Activated T-helper 1 cell treated with anti-CD3 and anti-CD28 coated beads, Interleukin-12 subunit alpha, Interleukin-12 subunit beta, Interleukin-2, Interleukin-4 antibody, amounts not matched to agents 30 ng/mL and 10 ng/mL and 1 ng/mL, durations not matched to agents 14 hours and 24 hours and 36 hours (primary cell): ENCODE measurements at regions not wholly inside any gene's neighbourhood (a gene's known extent, or its start where the extent isn't known, plus 50 kb on each side); places are given as distances from the start of the nearest gene placed in this dataset.
"Not testable (repeated sequence)": the region's sequence is repeated elsewhere in the genome, so short reads cannot be mapped to it uniquely, and the experiment has no call there.

Experiments
- DNase-seq: peaks from one replicate; pipeline ENCODE4 v3.0.0; 2021; ENCODE audit warnings: low spot score
- H3K27ac Mint-ChIP-seq: one replicate; pipeline ENCODE4 v1.8.0; 2021; ENCODE audit warnings: mild to moderate bottlenecking, mixed read lengths
- H3K27me3 Mint-ChIP-seq: one replicate; pipeline ENCODE4 v1.8.0; 2022; ENCODE audit warnings: mild to moderate bottlenecking, moderate library complexity, mixed read lengths; ENCODE audit not compliant: insufficient read depth
- H3K36me3 Mint-ChIP-seq: one replicate; pipeline ENCODE4 v1.8.0; 2021; ENCODE audit warnings: low read depth, mixed read lengths
- H3K4me1 Mint-ChIP-seq: one replicate; pipeline ENCODE4 v1.8.0; 2021; ENCODE audit warnings: low read depth, mixed read lengths
- H3K4me3 Mint-ChIP-seq: one replicate; pipeline ENCODE4 v1.8.0; 2021; ENCODE audit warnings: mild to moderate bottlenecking, moderate library complexity, mixed read lengths
- H3K9me3 Mint-ChIP-seq: one replicate; pipeline ENCODE4 v1.8.0; 2021; ENCODE audit warnings: mixed read lengths
- intact Hi-C: fragments of 100-400 bp; cut with micrococcal nuclease; formaldehyde crosslinking; loops from one replicate; pipeline ENCODE4 v1.15.1; 2024

DNA sequence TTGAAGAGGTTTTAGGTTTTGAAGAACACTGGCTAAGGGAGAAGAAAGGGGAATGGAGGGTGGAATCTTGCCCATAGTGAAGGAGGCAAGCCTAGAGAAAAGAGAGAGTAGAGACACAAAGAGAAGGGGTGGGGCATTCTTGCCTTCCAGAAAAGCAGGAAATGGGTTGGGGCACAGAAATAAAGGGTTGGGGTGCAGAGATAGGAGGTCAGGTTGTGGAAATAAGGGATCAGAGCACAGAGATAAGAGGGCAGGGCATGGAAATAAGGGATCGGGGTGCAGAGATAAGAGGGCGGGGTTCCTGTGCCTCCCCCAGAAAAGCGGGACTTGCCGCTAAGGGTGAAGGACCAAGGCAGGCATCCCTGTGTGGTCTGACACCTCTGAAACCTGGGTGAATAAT lies 69.9 kb downstream of the ALG1L2 start:
- H3K36me3 Mint-ChIP-seq, H3K27ac Mint-ChIP-seq, H3K4me1 Mint-ChIP-seq, H3K9me3 Mint-ChIP-seq, H3K4me3 Mint-ChIP-seq, DNase-seq, H3K27me3 Mint-ChIP-seq: not testable (repeated sequence)
- intact Hi-C loops: loop anchor here (10.0 kb wide), 1 partner anchor 383 kb away; no protein-coding TSS in a partner anchor

DNA sequence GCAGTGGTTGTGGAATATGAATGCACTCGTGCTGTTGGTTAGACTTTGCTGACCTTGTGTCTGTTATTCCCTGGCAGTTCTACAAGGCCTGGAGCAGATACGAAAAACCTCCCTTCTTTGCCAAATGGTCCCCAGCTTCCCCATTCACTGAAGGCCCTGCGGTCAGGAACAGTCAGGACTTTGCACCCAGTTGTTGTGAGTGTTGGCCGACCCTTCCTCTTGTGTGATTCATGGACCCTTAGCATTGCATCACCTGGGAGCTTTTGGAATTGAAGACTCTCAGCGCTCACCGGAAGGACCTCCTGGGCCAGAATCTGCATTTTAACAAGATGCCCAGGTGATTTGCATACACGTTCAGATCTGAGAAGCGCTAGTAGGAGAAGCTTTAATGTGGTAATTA lies 71.6 kb downstream of the ALG1L2 start:
- not testable (repeated sequence) for H3K27me3 Mint-ChIP-seq, H3K9me3 Mint-ChIP-seq, H3K36me3 Mint-ChIP-seq, H3K4me1 Mint-ChIP-seq, DNase-seq, H3K4me3 Mint-ChIP-seq, H3K27ac Mint-ChIP-seq
- intact Hi-C loops: loop anchor here (10.0 kb wide), 1 partner anchor 382 kb away; no protein-coding TSS in a partner anchor

DNA sequence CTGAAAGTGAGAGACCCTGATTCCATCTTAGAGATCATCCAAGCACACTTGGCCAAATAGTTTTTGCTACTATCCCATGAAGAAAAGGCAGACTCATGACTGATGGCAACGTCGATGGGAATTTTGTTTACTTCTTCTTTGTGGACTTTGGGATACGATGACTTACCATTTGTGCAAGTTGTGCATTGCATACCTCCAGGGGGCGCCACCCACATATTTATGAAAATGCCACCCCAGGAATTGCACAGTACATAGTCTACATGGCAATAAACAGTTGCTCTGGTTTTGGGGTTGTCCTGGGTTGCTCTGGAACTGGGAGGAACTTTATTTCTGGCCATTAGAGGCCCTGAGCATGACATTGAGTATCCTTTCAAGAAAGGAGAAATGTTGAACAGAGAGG lies 73.8 kb downstream of the ALG1L2 start:
- not testable (repeated sequence) for H3K27ac Mint-ChIP-seq, H3K9me3 Mint-ChIP-seq, H3K36me3 Mint-ChIP-seq, DNase-seq, H3K4me1 Mint-ChIP-seq, H3K27me3 Mint-ChIP-seq, H3K4me3 Mint-ChIP-seq
- intact Hi-C loops: loop anchor here (10.0 kb wide), 1 partner anchor 379 kb away; no protein-coding TSS in a partner anchor

DNA sequence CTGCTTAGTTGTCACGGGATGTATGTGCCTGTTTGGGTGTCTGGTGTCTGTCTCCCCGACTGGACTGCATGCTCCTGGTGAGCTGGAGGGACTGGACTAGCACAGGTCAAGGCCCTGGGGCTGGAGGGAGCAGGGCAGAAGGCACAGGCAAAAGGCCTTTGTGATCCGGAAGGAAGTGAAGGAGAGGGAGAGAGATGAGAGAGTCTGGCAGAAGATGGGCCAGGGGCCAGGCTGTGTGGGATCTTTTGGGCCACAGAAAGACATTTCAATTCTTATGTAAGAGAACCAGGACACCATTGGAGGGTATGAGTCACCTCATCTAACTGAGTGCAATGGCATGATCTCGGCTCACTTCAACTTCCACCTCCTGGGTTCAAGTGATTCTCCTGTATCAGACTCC lies 85.2 kb downstream of the ALG1L2 start:
- H3K36me3 Mint-ChIP-seq, H3K4me3 Mint-ChIP-seq, DNase-seq, H3K9me3 Mint-ChIP-seq, H3K27me3 Mint-ChIP-seq, H3K4me1 Mint-ChIP-seq, intact Hi-C loops, H3K27ac Mint-ChIP-seq: not testable (repeated sequence)

DNA sequence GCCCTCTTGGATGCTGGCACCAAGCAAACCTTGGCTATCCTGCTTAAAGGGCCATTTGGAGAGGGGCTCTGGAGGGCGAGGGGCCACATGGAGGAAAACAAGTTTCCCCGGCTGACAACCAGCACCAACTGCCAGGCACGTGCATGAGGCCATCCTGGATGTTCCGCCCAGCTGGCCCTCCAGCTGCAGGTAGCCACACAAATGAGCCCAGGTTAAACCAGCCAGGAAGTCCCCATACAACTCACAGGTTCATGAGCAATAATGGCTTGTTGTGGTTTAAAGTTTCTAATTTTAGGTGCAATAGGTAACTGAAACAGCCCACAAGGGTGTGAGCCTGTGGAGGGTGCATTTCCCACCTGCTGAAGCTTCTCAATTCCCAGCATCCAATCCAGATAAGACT lies 93.6 kb downstream of the ALG1L2 start:
- H3K9me3 Mint-ChIP-seq, H3K27me3 Mint-ChIP-seq, intact Hi-C loops, DNase-seq, H3K27ac Mint-ChIP-seq, H3K4me3 Mint-ChIP-seq, H3K36me3 Mint-ChIP-seq: not testable (repeated sequence)
- peaks cover 21% of the 10 kb centered on the region for H3K4me1 Mint-ChIP-seq

DNA sequence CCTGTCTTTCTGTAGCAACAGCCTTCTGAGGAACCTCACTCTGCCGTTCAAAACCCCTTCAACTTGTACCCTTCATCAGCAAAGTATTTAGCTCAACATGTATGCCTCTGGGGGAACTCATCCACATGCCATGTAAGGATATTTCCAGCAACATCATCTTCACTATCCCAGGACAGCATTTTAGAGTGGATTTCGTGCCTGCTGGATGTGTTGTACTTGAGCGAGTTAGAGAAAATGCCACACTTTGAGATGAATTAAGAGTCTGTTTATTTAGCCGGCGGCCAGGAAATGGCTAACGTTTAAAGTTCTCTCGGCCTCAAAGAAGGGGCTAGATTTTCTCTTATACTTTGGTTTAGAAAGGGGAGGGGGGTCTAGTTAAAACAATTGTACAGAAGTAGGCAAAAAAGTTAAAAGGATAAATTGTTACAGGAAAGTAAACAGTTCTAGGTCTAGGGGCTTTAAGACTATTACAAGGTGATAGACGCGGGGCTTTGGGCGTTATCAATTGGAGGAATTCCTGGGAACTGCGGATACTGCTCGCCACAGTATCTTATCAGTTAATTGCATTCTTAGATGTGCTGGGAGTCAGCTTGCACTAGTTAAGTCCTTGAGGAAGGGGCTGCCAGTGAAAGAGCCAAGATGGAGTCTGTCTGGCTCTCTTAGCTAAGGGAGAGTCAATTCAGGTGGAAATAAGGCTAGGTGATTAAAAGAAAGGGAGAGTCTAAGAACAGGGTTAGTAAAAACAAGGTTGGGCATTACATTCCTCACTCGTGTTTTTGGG lies 95.0 kb downstream of the ALG1L2 start:
- H3K27ac Mint-ChIP-seq, H3K4me3 Mint-ChIP-seq, H3K36me3 Mint-ChIP-seq, DNase-seq, H3K27me3 Mint-ChIP-seq, intact Hi-C loops, H3K9me3 Mint-ChIP-seq: not testable (repeated sequence)
- peaks cover 21% of the 10 kb centered on the region for H3K4me1 Mint-ChIP-seq

DNA sequence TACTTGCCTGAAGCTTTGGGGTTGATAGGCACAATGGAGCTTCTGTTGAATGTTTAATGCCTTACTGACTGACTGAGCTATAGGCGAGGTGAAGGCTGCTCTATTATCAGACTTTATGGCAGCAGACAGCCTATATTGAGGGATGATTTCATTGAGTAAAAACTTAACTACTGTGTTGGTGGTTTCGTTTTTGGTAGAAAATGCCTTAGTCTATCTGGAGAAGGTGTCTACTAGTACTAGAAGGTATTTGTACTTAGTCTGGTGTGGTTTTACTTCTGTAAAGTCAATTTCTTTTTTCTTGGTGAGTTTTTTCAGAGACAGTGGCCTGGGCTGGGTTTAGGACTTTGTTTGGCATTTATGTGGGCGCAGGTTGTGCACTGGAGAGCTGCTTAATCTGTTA lies 97.2 kb downstream of the ALG1L2 start:
- Mint-ChIP-seq H3K4me3 (peak overlapping the region; percentile 68), H3K4me1 (peaks cover 21% of the 10 kb centered on the region), H3K27ac (peak overlapping the region; percentile 68)
- DNase-seq, H3K9me3 Mint-ChIP-seq, intact Hi-C loops, H3K27me3 Mint-ChIP-seq, H3K36me3 Mint-ChIP-seq: not testable (repeated sequence)

DNA sequence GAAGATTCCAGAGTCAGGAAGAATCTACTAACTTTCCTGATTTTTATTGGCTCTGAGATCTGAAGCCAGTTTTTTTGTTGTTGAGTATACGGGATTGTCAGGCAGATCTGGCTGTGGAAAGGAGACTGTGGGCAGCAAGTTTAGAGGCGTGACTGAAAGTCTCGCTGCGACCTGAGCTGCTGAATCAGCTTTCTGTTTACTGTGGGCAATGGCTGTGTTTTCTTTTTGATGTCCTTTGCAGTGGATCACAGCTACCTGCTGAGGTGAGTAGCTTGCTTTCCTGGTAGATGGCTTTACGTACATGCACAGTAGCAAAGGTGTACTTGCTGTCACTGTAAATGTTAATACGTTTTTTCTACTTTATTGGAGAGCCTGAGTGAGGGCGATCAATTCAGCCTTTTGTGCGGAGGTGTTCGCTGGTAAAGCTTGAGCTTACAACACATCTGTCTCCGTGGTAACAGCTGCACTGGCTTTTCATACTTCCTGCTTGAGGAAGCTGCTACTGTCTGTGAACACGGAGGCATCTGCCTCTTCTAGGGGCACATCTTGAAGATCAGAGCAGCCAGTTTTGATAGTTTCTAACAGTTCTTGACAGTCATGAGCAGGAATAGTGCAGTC lies 97.8 kb downstream of the ALG1L2 start:
- H3K4me3 Mint-ChIP-seq: peak overlapping the region; percentile 68

DNA sequence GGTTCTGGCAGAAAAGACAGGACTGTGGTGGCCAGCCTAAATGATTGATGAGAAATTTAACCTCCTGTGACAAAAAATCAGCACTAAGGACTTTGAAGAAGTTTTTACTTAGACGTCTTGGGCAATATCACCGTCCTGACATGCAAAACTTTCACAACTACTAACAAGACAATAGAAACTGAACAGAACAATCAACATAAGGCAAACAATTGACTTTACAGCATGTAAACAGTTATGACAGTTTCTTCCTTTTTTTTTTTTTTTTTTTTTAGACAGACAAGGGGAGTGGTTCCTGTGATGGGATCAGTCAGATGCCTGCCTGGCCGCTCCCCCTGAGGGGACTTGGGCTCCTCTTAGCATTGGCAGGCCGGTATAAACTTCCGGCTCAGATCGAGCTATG lies 100.8 kb downstream of the ALG1L2 start:
- H3K36me3 Mint-ChIP-seq, H3K27ac Mint-ChIP-seq, H3K4me3 Mint-ChIP-seq, H3K9me3 Mint-ChIP-seq, DNase-seq, H3K27me3 Mint-ChIP-seq, intact Hi-C loops: not testable (repeated sequence)
- peaks cover 21% of the 10 kb centered on the region for H3K4me1 Mint-ChIP-seq

More for the DNA sequence above, 97.8 kb downstream of the ALG1L2 start:
- H3K36me3 Mint-ChIP-seq, intact Hi-C loops, H3K9me3 Mint-ChIP-seq, H3K27me3 Mint-ChIP-seq: not testable (repeated sequence)
- peak; percentile 33 for DNase-seq
- peaks cover 21% of the 10 kb centered on the region for H3K4me1 Mint-ChIP-seq
- H3K27ac Mint-ChIP-seq: peak overlapping the region; percentile 68

DNA sequence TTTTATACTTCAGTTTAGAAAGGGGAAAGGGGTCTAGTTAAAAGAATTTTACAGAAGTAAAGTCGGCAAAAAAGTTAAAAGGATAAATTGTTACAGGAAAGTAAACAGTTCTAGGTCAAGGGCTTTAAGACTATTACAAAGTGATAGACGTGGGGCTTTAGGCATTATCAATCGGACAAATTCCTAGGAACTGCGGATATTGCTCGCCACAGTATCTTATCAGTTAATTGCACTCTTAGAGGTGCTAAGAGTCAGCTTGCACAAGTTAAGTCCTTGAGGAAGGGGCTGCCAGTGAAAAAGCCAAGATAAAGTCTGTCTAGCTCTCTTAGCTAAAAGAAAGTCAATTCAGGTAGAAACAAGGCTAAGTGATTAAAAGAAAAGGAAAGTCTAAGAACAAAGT lies 102.1 kb downstream of the ALG1L2 start:
- DNase-seq, H3K27me3 Mint-ChIP-seq, intact Hi-C loops, H3K4me3 Mint-ChIP-seq, H3K9me3 Mint-ChIP-seq, H3K27ac Mint-ChIP-seq, H3K36me3 Mint-ChIP-seq: not testable (repeated sequence)
- peaks cover 15% of the 10 kb centered on the region for H3K4me1 Mint-ChIP-seq

DNA sequence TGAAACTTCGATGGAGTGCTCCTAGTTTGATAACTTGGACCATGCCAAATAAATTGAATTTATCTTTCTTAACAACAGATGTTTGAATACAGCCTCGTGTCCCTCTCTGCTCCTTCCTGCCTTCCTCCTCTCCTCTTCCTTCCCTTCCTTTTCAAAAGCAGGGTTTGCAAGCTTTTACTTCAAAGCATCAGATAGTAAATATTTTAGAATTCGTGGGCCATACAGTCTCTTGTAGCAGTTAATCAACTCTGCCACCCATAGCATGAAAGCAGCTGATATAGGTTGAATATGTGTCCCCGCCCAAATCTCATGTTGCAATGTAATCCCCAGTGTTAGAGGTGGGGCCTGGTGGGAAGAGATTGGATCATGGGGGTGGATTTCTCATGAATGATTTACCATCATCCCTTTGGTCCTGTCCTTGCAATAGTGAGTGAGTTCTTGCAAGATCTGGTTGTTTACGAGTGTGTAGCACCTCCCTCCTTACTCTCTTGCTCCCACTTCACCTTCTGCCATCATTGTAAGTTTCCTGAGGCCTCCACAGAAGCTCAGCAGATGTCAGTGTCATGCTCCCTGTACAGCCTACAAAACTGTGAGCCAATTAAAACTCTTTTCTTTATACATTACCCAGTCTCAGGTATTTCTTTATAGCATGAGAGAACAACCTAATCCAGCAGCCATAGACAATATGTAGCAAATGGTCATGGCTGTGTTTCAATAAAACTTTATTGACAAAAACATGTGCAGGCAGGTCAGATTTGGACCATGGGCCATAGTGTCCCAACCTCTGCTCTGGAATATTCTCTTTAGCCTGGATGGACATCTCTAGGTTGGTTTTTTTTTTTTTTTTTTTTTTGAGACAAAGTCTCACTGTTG lies 102.8 kb downstream of the ALG1L2 start:
- intact Hi-C loops, H3K27me3 Mint-ChIP-seq, H3K4me3 Mint-ChIP-seq, DNase-seq, H3K27ac Mint-ChIP-seq, H3K36me3 Mint-ChIP-seq, H3K4me1 Mint-ChIP-seq, H3K9me3 Mint-ChIP-seq: not testable (repeated sequence)

DNA sequence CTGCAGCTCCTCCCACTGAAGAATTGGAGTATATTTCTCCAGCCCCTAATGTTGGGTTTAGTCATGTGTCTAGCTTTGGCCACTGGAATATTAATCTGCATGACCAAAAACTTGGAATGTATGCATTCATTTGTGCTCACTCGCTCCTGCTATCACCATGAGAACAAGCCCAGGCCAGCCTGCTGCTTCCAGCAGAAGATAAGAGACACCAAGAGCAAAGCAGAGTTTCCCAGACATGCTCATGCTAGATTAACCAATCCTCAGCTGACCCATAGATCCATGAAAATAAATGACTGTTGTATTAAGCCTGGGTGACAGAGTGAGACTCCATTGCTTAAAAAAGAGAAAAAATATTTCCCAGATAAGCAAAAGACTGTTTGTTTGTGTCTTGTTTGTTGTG lies 119.6 kb downstream of the ALG1L2 start:
- intact Hi-C loops, H3K4me3 Mint-ChIP-seq, DNase-seq, H3K4me1 Mint-ChIP-seq, H3K27me3 Mint-ChIP-seq, H3K27ac Mint-ChIP-seq, H3K36me3 Mint-ChIP-seq: not testable (repeated sequence)
- H3K9me3 Mint-ChIP-seq: peaks cover 14% of the 10 kb centered on the region

DNA sequence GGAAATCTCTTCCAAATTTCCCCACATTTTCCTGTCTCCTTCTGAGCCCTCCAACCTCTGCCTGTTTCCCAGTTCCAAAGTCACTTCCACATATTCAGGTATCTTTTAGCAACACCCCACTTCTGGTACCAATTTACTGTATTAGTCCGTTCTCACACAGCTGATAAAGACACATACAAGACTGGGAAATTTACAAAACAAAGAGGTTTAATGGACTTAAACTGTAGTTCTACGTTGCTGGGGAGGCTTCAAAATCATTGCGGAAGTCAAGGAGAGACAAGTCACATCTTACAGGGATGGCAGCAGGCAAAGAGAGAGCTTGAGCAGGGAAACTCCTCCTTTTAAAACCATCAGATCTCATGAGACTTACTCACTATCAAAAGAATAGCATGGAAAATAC lies 122.0 kb downstream of the ALG1L2 start:
- H3K27me3 Mint-ChIP-seq, intact Hi-C loops, DNase-seq, H3K27ac Mint-ChIP-seq, H3K4me1 Mint-ChIP-seq, H3K36me3 Mint-ChIP-seq, H3K4me3 Mint-ChIP-seq: not testable (repeated sequence)
- H3K9me3 Mint-ChIP-seq: peaks cover 14% of the 10 kb centered on the region
